Endothelial cell of umbilical vein (primary cell): ENCODE measurements at regions not wholly inside any gene's neighbourhood (a gene's known extent, or its start where the extent isn't known, plus 50 kb on each side); places are given as distances from the start of the nearest gene placed in this dataset.

Experiments used
- BruUV-seq: library from RNA; stranded (reverse); fragments of 400-500 nt; replicated peaks from 2 replicates; lab custom pipeline; 2021; lab: Mats Ljungman, UMichigan
- CTCF ChIA-PET: fragments of 300-600, 350-600 bp; sonication (Branson Sonifier 250); formaldehyde crosslinking; loops from one replicate; lab custom pipeline; 2021; ENCODE audit warnings: antibody characterized with exemption, inconsistent platforms; lab: Charles Lee
- POLR2A ChIA-PET: fragments of 300-600, 350-600 bp; sonication (Branson Sonifier 250); formaldehyde crosslinking; loops from one replicate; lab custom pipeline; 2021; ENCODE audit warnings: antibody characterized with exemption, inconsistent platforms; lab: Charles Lee
- DNase-seq: peaks from one replicate; pipeline ENCODE4 v3.0.0-alpha.2; 2011; ENCODE audit warnings: low read depth, low spot score
- FAIRE-seq: peaks from 2 replicates; lab custom pipeline; 2011; peaks lifted over from hg19 to GRCh38; lab: Jason Lieb, UNC
- H2AFZ ChIP-seq: 2 replicates; pipeline ENCODE4 v1.6.0; 2012; ENCODE audit warnings: low read depth, low read length, control low read depth, inconsistent platforms
- H3K27ac ChIP-seq: 2 replicates; pipeline ENCODE4 v1.5.1; 2011; ENCODE audit warnings: low read depth, mild to moderate bottlenecking, control low read depth, low read length, moderate library complexity; ENCODE audit not compliant: insufficient read depth
- H3K27me3 ChIP-seq, 2 experiments: 2 replicates each; pipeline versions ENCODE4 v1.6.0 to v1.6.1; 2011; ENCODE audit warnings: low read length in 2 of 2, mixed read lengths in 1 of 2; ENCODE audit not compliant: control insufficient read depth in 2 of 2, insufficient read depth in 2 of 2
- H3K36me3 ChIP-seq, 2 experiments: 2 replicates in 1 of 2; 3 replicates in 1 of 2; pipeline ENCODE4 v1.5.1; 2011; ENCODE audit warnings: low read length in 2 of 2, mild to moderate bottlenecking in 1 of 2, moderate library complexity in 1 of 2; ENCODE audit not compliant: control insufficient read depth in 2 of 2, insufficient read depth in 2 of 2; ENCODE audit errors: extremely low read depth in 1 of 2
- H3K4me1 ChIP-seq: 3 replicates; pipeline ENCODE4 v1.5.1; 2011; ENCODE audit warnings: mild to moderate bottlenecking, low read length; ENCODE audit not compliant: control insufficient read depth, insufficient read depth; ENCODE audit errors: extremely low read depth
- H3K4me2 ChIP-seq: 2 replicates; pipeline ENCODE4 v1.6.1; 2011; ENCODE audit warnings: low read length, control low read depth, mixed read lengths; ENCODE audit not compliant: insufficient read depth
- H3K4me3 ChIP-seq, 3 experiments: fragments of 200-600 bp in 1 of 3; sonication (generic), shearing (Covaris generic) in 1 of 3; replicated peaks in 1 of 3; 2 replicates each; pipeline ENCODE4 v1.5.1; 2011 to 2016; ENCODE audit warnings: control low read depth in 3 of 3, low read length in 3 of 3, mild to moderate bottlenecking in 2 of 3, inconsistent platforms in 1 of 3, low read depth in 1 of 3, moderate library complexity in 1 of 3; ENCODE audit not compliant: insufficient read depth in 1 of 3
- H3K79me2 ChIP-seq: 2 replicates; pipeline ENCODE4 v1.6.0; 2012; ENCODE audit warnings: low read length, inconsistent platforms; ENCODE audit not compliant: control insufficient read depth, insufficient read depth
- H3K9ac ChIP-seq: replicated peaks from 2 replicates; pipeline ENCODE3; 2011; ENCODE audit warnings: low read length, control low read depth; ENCODE audit not compliant: insufficient read depth; ENCODE audit errors: extremely low read depth
- H3K9me1 ChIP-seq: replicated peaks from 3 replicates; pipeline ENCODE4 v1.6.0; 2011; ENCODE audit warnings: mild to moderate bottlenecking, low read length; ENCODE audit not compliant: control insufficient read depth, insufficient read depth; ENCODE audit errors: extremely low read depth
- H3K9me3 ChIP-seq: replicated peaks from 2 replicates; pipeline ENCODE4 v1.5.1; 2012; ENCODE audit warnings: low read length, inconsistent platforms; ENCODE audit not compliant: control insufficient read depth, insufficient read depth
- H4K20me1 ChIP-seq: replicated peaks from 2 replicates; pipeline ENCODE3; 2011; ENCODE audit warnings: mild to moderate bottlenecking, low read length; ENCODE audit not compliant: control insufficient read depth, insufficient read depth; ENCODE audit errors: extremely low read depth
- FOS ChIP-seq: IDR thresholded peaks from 2 replicates; pipeline ENCODE4 v1.6.1; 2011; ENCODE audit warnings: mild to moderate bottlenecking, low read length, moderate library complexity, borderline replicate concordance; ENCODE audit not compliant: insufficient read depth
- POLR2A ChIP-seq: IDR thresholded peaks from 2 replicates; pipeline ENCODE4 v1.6.1; 2012; ENCODE audit warnings: low read depth, mild to moderate bottlenecking, control low read depth, low read length
- POLR2AphosphoS5 ChIP-seq: IDR thresholded peaks from 2 replicates; pipeline ENCODE4 v1.6.1; 2012; ENCODE audit warnings: low read depth, mild to moderate bottlenecking, control low read depth, low read length, moderate library complexity; ENCODE audit not compliant: insufficient read depth
- dilution Hi-C: fragments of 300-500 bp; cut with MboI; formaldehyde crosslinking; loops from one replicate; pipeline ENCODE4 v1.15.0; 2019; ENCODE audit warnings: low sequenced_read_pairs; ENCODE audit not compliant: extremely low pct_ligation_motif_present
- intact Hi-C: fragments of 100-400 bp; cut with micrococcal nuclease; formaldehyde crosslinking; loops from one replicate; pipeline ENCODE4 v1.10.0; 2022
- TF ChIP-seq, protein P1 (sequence below), 2 donors: IDR thresholded peaks; 1 replicate in 1 of 2; 2 replicates in 1 of 2; pipeline ENCODE4 v1.5.1; 2011; ENCODE audit warnings: low read length in 2 of 2, mild to moderate bottlenecking in 2 of 2, moderate library complexity in 2 of 2, control low read depth in 1 of 2, inconsistent platforms in 1 of 2, low read depth in 1 of 2; ENCODE audit not compliant: insufficient read depth in 1 of 2; ENCODE audit errors: extremely low read depth in 1 of 2

DNA sequence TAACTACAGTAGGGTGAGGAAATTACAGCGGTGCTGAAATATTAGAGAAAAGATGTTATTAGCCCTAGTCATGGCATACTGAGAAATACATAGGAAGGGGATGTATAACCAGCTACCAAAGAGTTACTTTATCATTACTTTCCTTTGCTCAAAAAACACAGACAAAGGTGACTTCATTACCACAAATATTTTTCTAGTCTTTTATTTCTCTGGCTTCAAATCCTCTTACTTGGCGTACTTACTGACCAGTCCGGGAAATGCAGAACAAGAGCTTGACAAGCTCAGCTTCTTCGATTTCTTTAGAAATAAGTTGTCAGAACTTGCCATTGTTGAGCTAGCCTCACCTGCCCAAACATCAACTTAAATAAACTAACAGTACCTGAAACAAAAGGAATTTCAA is 142.1 kb upstream of the TMCO5A start:
- CTCF ChIA-PET: interaction anchor here (0.6 to 5.8 kb wide), 2 partner anchors 16 to 28 kb away, joined by 3 to 31 read pairs; no protein-coding TSS in a partner anchor
- no peak overlapping the region for H3K4me2 ChIP-seq
- H3K27me3 ChIP-seq: no peaks in the 10 kb centered on the region
- BruUV-seq: no TSS peak
- POLR2A ChIA-PET: no interaction called here
- dilution Hi-C loops (no loop called here), intact Hi-C loops (no loop called here)
- H3K27ac ChIP-seq: no peak overlapping the region
- no peaks in the 10 kb centered on the region for H4K20me1 ChIP-seq
- H3K9ac ChIP-seq: no peak overlapping the region
- H3K4me1 ChIP-seq: peaks cover 4% of the 10 kb centered on the region
- DNase-seq: no peak
- H3K9me1 ChIP-seq: no peaks in the 10 kb centered on the region
- H3K79me2 ChIP-seq: no peaks in the 10 kb centered on the region
- no peak overlapping the region for H2AFZ ChIP-seq
- FAIRE-seq: no peak
- no peak overlapping the region for H3K4me3 ChIP-seq
- no peaks in the 10 kb centered on the region for H3K9me3 ChIP-seq
- H3K36me3 ChIP-seq: no peaks in the 10 kb centered on the region
- TF ChIP-seq POLR2AphosphoS5 (no peak), FOS (no peak), POLR2A (no peak)
- TF ChIP-seq, protein P1, sequence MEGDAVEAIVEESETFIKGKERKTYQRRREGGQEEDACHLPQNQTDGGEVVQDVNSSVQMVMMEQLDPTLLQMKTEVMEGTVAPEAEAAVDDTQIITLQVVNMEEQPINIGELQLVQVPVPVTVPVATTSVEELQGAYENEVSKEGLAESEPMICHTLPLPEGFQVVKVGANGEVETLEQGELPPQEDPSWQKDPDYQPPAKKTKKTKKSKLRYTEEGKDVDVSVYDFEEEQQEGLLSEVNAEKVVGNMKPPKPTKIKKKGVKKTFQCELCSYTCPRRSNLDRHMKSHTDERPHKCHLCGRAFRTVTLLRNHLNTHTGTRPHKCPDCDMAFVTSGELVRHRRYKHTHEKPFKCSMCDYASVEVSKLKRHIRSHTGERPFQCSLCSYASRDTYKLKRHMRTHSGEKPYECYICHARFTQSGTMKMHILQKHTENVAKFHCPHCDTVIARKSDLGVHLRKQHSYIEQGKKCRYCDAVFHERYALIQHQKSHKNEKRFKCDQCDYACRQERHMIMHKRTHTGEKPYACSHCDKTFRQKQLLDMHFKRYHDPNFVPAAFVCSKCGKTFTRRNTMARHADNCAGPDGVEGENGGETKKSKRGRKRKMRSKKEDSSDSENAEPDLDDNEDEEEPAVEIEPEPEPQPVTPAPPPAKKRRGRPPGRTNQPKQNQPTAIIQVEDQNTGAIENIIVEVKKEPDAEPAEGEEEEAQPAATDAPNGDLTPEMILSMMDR (IDR thresholded peaks at IDR 0.05; ENCODE audit: extremely low read depth in 1 of 2, insufficient read depth in 1 of 2, low read depth in 1 of 2, low read length in 2 of 2): no peak

DNA sequence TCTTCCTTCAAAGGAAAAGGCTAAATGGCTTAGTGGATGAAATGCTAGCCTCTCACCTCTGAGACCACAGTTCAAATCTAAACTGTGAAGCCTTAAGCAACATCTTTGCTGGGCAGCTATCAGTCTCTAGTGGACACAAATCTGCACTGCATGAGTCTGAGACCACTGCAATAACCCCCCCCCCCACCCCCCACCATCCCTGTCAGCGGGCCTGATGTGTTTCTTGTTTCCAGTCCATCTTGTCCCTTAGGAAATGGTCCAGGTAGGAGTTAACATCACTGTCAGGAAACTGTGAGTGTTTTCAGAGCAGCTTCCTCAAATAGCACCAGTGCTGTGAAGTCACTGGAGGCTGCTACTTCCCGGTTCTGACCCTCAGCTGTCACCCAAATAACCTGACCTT is 140.6 kb upstream of the TMCO5A start:
- intact Hi-C loops (no loop called here), dilution Hi-C loops (no loop called here)
- Histone ChIP-seq H3K9ac (no peak overlapping the region), H3K4me1 (peaks cover 4% of the 10 kb centered on the region), H3K27ac (no peak overlapping the region), H3K36me3 (no peaks in the 10 kb centered on the region), H3K79me2 (no peaks in the 10 kb centered on the region), H4K20me1 (no peaks in the 10 kb centered on the region), H3K9me1 (no peaks in the 10 kb centered on the region), H3K4me3 (no peak overlapping the region), H3K9me3 (no peaks in the 10 kb centered on the region), H3K4me2 (no peak overlapping the region), H3K27me3 (peaks cover 0 to 4% of the 10 kb centered on the region in 2 experiments), H2AFZ (no peak overlapping the region)
- FAIRE-seq: no peak
- POLR2A ChIA-PET: no interaction called here
- peak; percentile 4 for DNase-seq
- CTCF ChIA-PET: interaction anchor here (1.2 to 5.8 kb wide), 2 partner anchors 22 to 29 kb away, joined by 6 to 31 read pairs; no protein-coding TSS in a partner anchor
- TF ChIP-seq FOS: no peak
- TF ChIP-seq, protein P1 (IDR thresholded peaks at IDR 0.05; ENCODE audit: extremely low read depth in 1 of 2, insufficient read depth in 1 of 2, low read depth in 1 of 2, low read length in 2 of 2): peak in 1 of 2 donors; percentile 16
- BruUV-seq: no TSS peak
